Heart right ventricle (tissue), 16 donors: ENCODE measurements at regions not wholly inside any gene's neighbourhood (a gene's known extent, or its start where the extent isn't known, plus 50 kb on each side); places are given as distances from the start of the nearest gene placed in this dataset.

Experiments used
- ATAC-seq, 8 donors: fragments of 200-7000 bp; cut with Tn5 transposase; one replicate each; pipeline ENCODE4 v1.9.1; 2020; ENCODE audit warnings: mild to moderate bottlenecking in 8 of 8, moderate library complexity in 8 of 8, moderate number of reproducible peaks in 1 of 8
- DNase-seq, 2 donors: peaks; one replicate each; pipeline ENCODE4 v3.0.0-alpha.2; 2020
- H3K27ac ChIP-seq, 10 donors: fragments of 200-600 bp; sonication (generic) in 2 of 10; one replicate each; pipeline versions ENCODE4 v1.5.0 to v1.8.0; 2020 to 2022; ENCODE audit warnings: mild to moderate bottlenecking in 3 of 10
- H3K27me3 ChIP-seq, 7 donors: fragments of 200-600 bp; one replicate each; pipeline ENCODE4 v1.8.0; 2021 to 2022; ENCODE audit warnings: mild to moderate bottlenecking in 2 of 7
- H3K36me3 ChIP-seq, 9 donors: fragments of 200-600 bp; sonication (generic) in 1 of 9; one replicate each; pipeline versions ENCODE4 v1.5.0 to v1.8.0; 2020 to 2022; ENCODE audit warnings: mild to moderate bottlenecking in 2 of 9
- H3K4me1 ChIP-seq, 9 donors: fragments of 200-600 bp; sonication (generic) in 1 of 9; one replicate each; pipeline versions ENCODE4 v1.5.0 to v1.8.0; 2020 to 2022; ENCODE audit warnings: mild to moderate bottlenecking in 4 of 9
- H3K4me3 ChIP-seq, 10 donors: fragments of 200-600 bp; sonication (generic) in 2 of 10; one replicate each; pipeline versions ENCODE4 v1.5.0 to v1.8.0; 2020 to 2022; ENCODE audit warnings: mild to moderate bottlenecking in 7 of 10, moderate library complexity in 2 of 10
- H3K9me3 ChIP-seq, 11 donors: fragments of 200-600 bp in 10 of 11; sonication (generic) in 2 of 11; one replicate each; pipeline versions ENCODE4 v1.5.0 to v1.8.0; 2013 to 2022; ENCODE audit warnings: mild to moderate bottlenecking in 2 of 11, control low read depth in 1 of 11, moderate library complexity in 1 of 11
- WGBS, 2 donors: extraction: QIAGEN DNeasy Blood & Tissue Kit; methylation state at CpG; one replicate each; pipeline ENCODE4 v1.1.7; 2013; ENCODE audit warnings: inconsistent platforms in 1 of 2; 5-methylcytosine and 5-hydroxymethylcytosine counted together
- intact Hi-C, 10 donors: fragments of 100-400 bp; cut with DNase I; formaldehyde crosslinking; loops; one replicate each; pipeline versions ENCODE4 v1.11.1 to v1.14.2; 2022
- TF ChIP-seq, protein P1 (sequence below), 9 donors: fragments of 200-600 bp; sonication (generic) in 2 of 9; IDR thresholded peaks; one replicate each; pipeline versions ENCODE4 v1.5.0 to v1.8.0; 2021 to 2022; ENCODE audit warnings: antibody characterized with exemption in 9 of 9, mild to moderate bottlenecking in 5 of 9, moderate library complexity in 1 of 9
- donor health status: Arrhythmogenic right ventricular cardiomyopathy.
- donor health status: ischemic (EF 13 %, LVEDD 7.1; RV severe dilation, severe dysfunction).
- donor health status: healthy with polysubstance abuse.
- donor health status: DM: no; HTN: yes; CAD: no.
- donor health status: DM: no; HTN: no; CAD: no.
- donor health status: ischemic (EF 25% LVEDD 6.9; RV normal size, moderate dysfunction).
- donor health status: ischemic (EF 25% LVEDD 5.7; RV mildly dilated, moderate dysfunction).
- donor health status: healthy.
- donor health status: DM: yes; HTN: yes; CAD: no.
- donor health status: Ischemic cardiomyopathy.
- donor health status: ischemic (EF 35%, LVEDD 5.7; RV mildly dilated, moderate dysfunction).
- donor health status: nonischemic (EF 11% LVEDD 7.7; RV severe dilation, severe dysfunction).
- donor health status: DM: yes; HTN: yes; CAD: no.
- donor health status: PGD.
- donor health status: ischemic (EF 29% LVEDD 5.4; RV normal size, mild dysfunction).
- donor health status: nonischemic (EF 23%, LVEDD 6.1; RV moderate dilation, normal function).

GRCh38 chr13:108126056-108126455 is 89.3 kb downstream of the LIG4 start:
- Histone ChIP-seq H3K9me3 (no peaks in the 10 kb centered on the region), H3K4me3 (no peak overlapping the region), H3K27ac (no peak overlapping the region), H3K4me1 (no peaks in the 10 kb centered on the region), H3K27me3 (no peaks in the 10 kb centered on the region), H3K36me3 (no peaks in the 10 kb centered on the region)
- WGBS, 2 donors: 73 to 93% methylated on average over 2 of the region's 2 CpGs
- DNase-seq (no peak), ATAC-seq (no peak)
- intact Hi-C loops: no loop called here
- TF ChIP-seq, protein P1, sequence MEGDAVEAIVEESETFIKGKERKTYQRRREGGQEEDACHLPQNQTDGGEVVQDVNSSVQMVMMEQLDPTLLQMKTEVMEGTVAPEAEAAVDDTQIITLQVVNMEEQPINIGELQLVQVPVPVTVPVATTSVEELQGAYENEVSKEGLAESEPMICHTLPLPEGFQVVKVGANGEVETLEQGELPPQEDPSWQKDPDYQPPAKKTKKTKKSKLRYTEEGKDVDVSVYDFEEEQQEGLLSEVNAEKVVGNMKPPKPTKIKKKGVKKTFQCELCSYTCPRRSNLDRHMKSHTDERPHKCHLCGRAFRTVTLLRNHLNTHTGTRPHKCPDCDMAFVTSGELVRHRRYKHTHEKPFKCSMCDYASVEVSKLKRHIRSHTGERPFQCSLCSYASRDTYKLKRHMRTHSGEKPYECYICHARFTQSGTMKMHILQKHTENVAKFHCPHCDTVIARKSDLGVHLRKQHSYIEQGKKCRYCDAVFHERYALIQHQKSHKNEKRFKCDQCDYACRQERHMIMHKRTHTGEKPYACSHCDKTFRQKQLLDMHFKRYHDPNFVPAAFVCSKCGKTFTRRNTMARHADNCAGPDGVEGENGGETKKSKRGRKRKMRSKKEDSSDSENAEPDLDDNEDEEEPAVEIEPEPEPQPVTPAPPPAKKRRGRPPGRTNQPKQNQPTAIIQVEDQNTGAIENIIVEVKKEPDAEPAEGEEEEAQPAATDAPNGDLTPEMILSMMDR (IDR thresholded peaks at IDR 0.05): no peak

DNA sequence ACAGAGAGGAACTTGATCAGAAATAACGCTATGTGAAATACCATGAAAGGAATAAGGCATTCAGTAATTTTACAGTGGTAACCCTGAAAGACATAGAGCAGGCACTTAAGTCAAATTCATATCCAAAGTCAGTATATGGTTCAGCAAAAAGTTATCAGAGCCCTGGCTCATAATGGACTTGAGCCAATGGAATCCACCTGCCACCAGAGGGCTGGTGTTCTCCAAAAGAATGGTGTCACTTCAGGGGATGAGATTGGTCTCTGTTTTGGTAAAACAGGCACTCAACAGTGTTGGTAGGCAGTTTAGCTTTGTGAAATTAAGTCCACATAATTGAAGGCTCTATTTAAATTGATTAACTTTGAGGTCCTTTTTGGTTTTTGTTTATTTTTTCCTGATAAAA is 93.9 kb downstream of the LIG4 start:
- TF ChIP-seq, protein P1 (IDR thresholded peaks at IDR 0.05): no peak
- WGBS, 2 donors: 83 to 93% methylated on average over 1 of the region's 1 CpG
- DNase-seq: no peak

DNA sequence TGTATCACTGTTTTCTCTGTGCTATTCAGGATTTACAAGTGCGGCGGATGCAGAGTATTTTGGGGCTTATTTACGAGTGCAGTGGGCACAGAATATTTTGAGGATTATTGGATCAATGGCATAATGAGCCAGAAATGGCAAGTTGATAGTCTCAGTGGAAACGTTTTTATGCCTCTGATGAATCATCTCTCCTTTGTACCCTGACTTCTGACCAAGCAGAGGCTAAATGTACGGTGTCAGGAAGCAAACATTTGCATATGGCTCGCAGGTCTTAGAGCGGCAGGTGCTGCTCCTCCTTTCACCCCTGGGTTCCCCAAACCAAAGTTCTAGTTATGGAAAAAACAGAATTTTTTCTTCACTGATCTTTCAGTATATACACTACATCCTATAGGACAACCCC is 94.5 kb downstream of the LIG4 start:
- no peaks in the 10 kb centered on the region for H3K9me3 ChIP-seq
- ATAC-seq: no peak
- WGBS, 2 donors: 66 to 77% methylated on average over 7 of the region's 7 CpGs
- no peak overlapping the region for H3K27ac ChIP-seq
- peaks cover 0 to 3% (median 0%) of the 10 kb centered on the region in 7 donors for H3K27me3 ChIP-seq
- no peak overlapping the region for H3K4me3 ChIP-seq
- H3K36me3 ChIP-seq: no peaks in the 10 kb centered on the region
- H3K4me1 ChIP-seq: no peaks in the 10 kb centered on the region
- TF ChIP-seq, protein P1 (IDR thresholded peaks at IDR 0.05): no peak
- DNase-seq: no peak
- intact Hi-C loops: no loop called here

More for the DNA sequence above, 93.9 kb downstream of the LIG4 start:
- H3K36me3 ChIP-seq: no peaks in the 10 kb centered on the region
- H3K27me3 ChIP-seq: peaks cover 0 to 3% (median 0%) of the 10 kb centered on the region in 7 donors
- H3K27ac ChIP-seq: no peak overlapping the region
- no peak for ATAC-seq
- H3K4me1 ChIP-seq: no peaks in the 10 kb centered on the region
- H3K4me3 ChIP-seq: no peak overlapping the region
- intact Hi-C loops: no loop called here
- no peaks in the 10 kb centered on the region for H3K9me3 ChIP-seq

- TF ChIP-seq, protein P1 (IDR thresholded peaks at IDR 0.05): no peak
- intact Hi-C loops: no loop called here
- WGBS, 2 donors: 67 to 69% methylated on average over 6 of the region's 6 CpGs
- DNase-seq (no peak), ATAC-seq (no peak)
- Histone ChIP-seq H3K27ac (no peak overlapping the region), H3K36me3 (no peaks in the 10 kb centered on the region), H3K9me3 (no peaks in the 10 kb centered on the region), H3K27me3 (peaks cover 0 to 3% (median 0%) of the 10 kb centered on the region in 7 donors), H3K4me3 (no peak overlapping the region), H3K4me1 (no peaks in the 10 kb centered on the region)
Observed at GRCh38 chr13:108120302-108120701, 95.0 kb downstream of the LIG4 start.
